Neural crest cell (in vitro differentiated cells): ENCODE measurements at regions not wholly inside any gene's neighbourhood (a gene's known extent, or its start where the extent isn't known, plus 50 kb on each side); places are given as distances from the start of the nearest gene placed in this dataset.

Experiments
- DNase-seq: peaks from one replicate; pipeline ENCODE4 v3.0.0; 2021; ENCODE audit warnings: low read depth, mixed read lengths, low spot score
- H3K27ac Mint-ChIP-seq: one replicate; pipeline ENCODE4 v1.8.0; 2021; ENCODE audit warnings: mild to moderate bottlenecking, mixed read lengths; ENCODE audit not compliant: unreplicated experiment
- H3K27me3 Mint-ChIP-seq: 2 replicates; pipeline ENCODE4 v1.8.0; 2021; ENCODE audit warnings: low read depth, mild to moderate bottlenecking, mixed read lengths
- H3K36me3 Mint-ChIP-seq: 2 replicates; pipeline ENCODE4 v1.8.0; 2021; ENCODE audit warnings: low read depth, mild to moderate bottlenecking, mixed read lengths
- H3K4me1 Mint-ChIP-seq: 2 replicates; pipeline ENCODE4 v1.8.0; 2021; ENCODE audit warnings: mixed read lengths
- H3K4me3 Mint-ChIP-seq: one replicate; pipeline ENCODE4 v1.8.0; 2021; ENCODE audit warnings: mild to moderate bottlenecking, mixed read lengths
- H3K9me3 Mint-ChIP-seq: 2 replicates; pipeline ENCODE4 v1.8.0; 2021; ENCODE audit warnings: mixed read lengths
- TF ChIP-seq, protein P1 (sequence below): fragments of 200-600 bp; sonication (generic); conservative IDR thresholded peaks from 2 replicates; pipeline ENCODE4 v1.5.0; 2021; ENCODE audit warnings: antibody characterized with exemption, mild to moderate bottlenecking

GRCh38 chr4:82047731-82048130 lies 326.1 kb downstream of the HNRNPD start:
- Mint-ChIP-seq H3K9me3 (no peaks in the 10 kb centered on the region), H3K27me3 (peaks cover 74% of the 10 kb centered on the region), H3K4me1 (peaks cover 6% of the 10 kb centered on the region), H3K27ac (no peak overlapping the region), H3K4me3 (no peak overlapping the region), H3K36me3 (no peaks in the 10 kb centered on the region)
- no peak for DNase-seq
- TF ChIP-seq, protein P1, sequence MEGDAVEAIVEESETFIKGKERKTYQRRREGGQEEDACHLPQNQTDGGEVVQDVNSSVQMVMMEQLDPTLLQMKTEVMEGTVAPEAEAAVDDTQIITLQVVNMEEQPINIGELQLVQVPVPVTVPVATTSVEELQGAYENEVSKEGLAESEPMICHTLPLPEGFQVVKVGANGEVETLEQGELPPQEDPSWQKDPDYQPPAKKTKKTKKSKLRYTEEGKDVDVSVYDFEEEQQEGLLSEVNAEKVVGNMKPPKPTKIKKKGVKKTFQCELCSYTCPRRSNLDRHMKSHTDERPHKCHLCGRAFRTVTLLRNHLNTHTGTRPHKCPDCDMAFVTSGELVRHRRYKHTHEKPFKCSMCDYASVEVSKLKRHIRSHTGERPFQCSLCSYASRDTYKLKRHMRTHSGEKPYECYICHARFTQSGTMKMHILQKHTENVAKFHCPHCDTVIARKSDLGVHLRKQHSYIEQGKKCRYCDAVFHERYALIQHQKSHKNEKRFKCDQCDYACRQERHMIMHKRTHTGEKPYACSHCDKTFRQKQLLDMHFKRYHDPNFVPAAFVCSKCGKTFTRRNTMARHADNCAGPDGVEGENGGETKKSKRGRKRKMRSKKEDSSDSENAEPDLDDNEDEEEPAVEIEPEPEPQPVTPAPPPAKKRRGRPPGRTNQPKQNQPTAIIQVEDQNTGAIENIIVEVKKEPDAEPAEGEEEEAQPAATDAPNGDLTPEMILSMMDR, result no peak

DNA sequence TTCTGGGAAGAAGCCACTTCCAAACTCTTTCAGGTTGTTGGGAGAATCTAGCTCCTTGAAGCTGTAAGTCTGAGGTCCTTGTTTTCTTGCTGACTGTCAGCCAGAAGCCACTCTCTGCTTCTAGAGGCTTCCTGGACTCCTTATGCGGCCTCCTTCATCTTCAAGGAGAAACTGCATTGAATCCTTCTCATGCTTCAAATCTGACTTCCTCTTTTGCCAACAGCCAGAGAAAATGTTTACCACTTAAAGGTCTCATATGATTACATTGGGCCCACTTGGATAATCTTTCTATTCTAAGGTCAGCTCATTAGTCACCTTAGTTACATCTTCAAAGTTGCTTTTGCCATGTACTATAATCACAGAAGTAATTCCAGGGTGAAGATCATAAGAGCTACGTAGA lies 327.0 kb downstream of the HNRNPD start:
- no peak for DNase-seq
- Mint-ChIP-seq H3K27me3 (peaks cover 81% of the 10 kb centered on the region), H3K36me3 (no peaks in the 10 kb centered on the region), H3K27ac (no peak overlapping the region), H3K4me1 (peaks cover 6% of the 10 kb centered on the region), H3K4me3 (no peak overlapping the region), H3K9me3 (no peaks in the 10 kb centered on the region)
- TF ChIP-seq, protein P1, result no peak

DNA sequence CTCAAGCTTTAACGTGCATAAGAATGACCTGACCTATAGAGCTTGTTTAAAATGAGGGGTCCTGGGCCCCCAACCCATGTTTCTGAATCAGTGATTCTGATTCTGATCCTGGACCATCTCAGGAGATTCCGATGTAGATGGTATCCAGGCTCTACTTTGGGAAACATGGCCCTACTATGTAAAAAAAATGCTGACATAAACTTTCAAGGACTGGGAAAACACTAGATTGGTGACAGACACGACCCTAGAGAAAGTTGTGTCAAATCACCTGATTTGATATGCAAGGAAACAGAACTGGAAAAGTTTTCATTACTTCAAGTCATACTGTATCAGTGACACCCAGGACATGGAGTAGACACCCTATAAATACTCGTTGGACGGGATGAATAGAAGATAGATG lies 328.5 kb downstream of the HNRNPD start:
- Mint-ChIP-seq H3K27ac (no peak overlapping the region), H3K4me3 (peak overlapping the region; percentile 65)

GRCh38 chr4:82044141-82044993 lies 329.4 kb downstream of the HNRNPD start:
- Mint-ChIP-seq H3K27me3 (peaks cover 81% of the 10 kb centered on the region), H3K4me3 (peak overlapping the region; percentile 60), H3K4me1 (peaks cover 6% of the 10 kb centered on the region), H3K9me3 (no peaks in the 10 kb centered on the region), H3K27ac (no peak overlapping the region), H3K36me3 (no peaks in the 10 kb centered on the region)
- TF ChIP-seq, protein P1, result no peak
- DNase-seq, result peak; percentile 64

More for the DNA sequence above, 328.5 kb downstream of the HNRNPD start:
- H3K4me1 Mint-ChIP-seq, result peaks cover 6% of the 10 kb centered on the region
- H3K36me3 Mint-ChIP-seq, result no peaks in the 10 kb centered on the region
- TF ChIP-seq, protein P1, result no peak
- no peak for DNase-seq
- peaks cover 83% of the 10 kb centered on the region for H3K27me3 Mint-ChIP-seq
- H3K9me3 Mint-ChIP-seq, result no peaks in the 10 kb centered on the region

DNA sequence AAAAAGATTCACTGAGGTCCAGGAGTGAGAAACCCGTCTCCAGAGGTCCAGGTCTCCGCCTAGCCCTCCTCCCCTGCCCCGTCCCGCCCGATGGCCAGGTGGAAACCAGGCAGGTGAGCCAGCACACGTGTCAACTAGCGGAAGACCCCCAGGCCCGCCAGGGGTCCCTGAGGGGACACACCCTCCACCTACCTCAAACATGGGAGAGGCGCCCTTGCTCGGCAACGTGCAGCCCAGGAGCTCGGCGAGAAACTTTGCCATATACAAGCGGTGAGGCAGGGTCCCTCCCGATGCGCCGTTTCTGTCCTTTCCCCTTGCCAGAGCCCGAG lies 330.0 kb downstream of the HNRNPD start:
- H3K27me3 Mint-ChIP-seq, result peaks cover 82% of the 10 kb centered on the region

More for the DNA sequence above, 330.0 kb downstream of the HNRNPD start:
- no peaks in the 10 kb centered on the region for H3K9me3 Mint-ChIP-seq
- H3K27ac Mint-ChIP-seq, result no peak overlapping the region
- DNase-seq, result no peak
- peak overlapping the region; percentile 87 for H3K4me3 Mint-ChIP-seq
- H3K4me1 Mint-ChIP-seq, result peaks cover 6% of the 10 kb centered on the region
- no peaks in the 10 kb centered on the region for H3K36me3 Mint-ChIP-seq
- TF ChIP-seq, protein P1, result no peak
